ENCODE measurements at regions not wholly inside any gene's neighbourhood (a gene's known extent, or its start where the extent isn't known, plus 50 kb on each side); places are given as distances from the start of the nearest gene placed in this dataset.

- H3K9ac ChIP-seq (ENCODE audit: low read length): no peak overlapping the region
- H3K79me2 ChIP-seq (ENCODE audit: low read length): no peaks in the 10 kb centered on the region
- H3K4me2 ChIP-seq (ENCODE audit: low read length): no peak overlapping the region
- H3K4me3 ChIP-seq (ENCODE audit: low read length): no peak overlapping the region
- no peak overlapping the region for H2AFZ ChIP-seq (ENCODE audit: low read length)
- no peaks in the 10 kb centered on the region for H4K20me1 ChIP-seq (ENCODE audit: low read length)
- no peak for TF ChIP-seq EZH2 (IDR thresholded peaks at IDR 0.05; ENCODE audit: low read length, unreplicated experiment)
- peak; percentile 76 for TF ChIP-seq CTCF (conservative IDR thresholded peaks at IDR 0.05; ENCODE audit: low read depth, low read length)
- TF ChIP-seq EZH2phosphoT487 (IDR thresholded peaks at IDR 0.05; ENCODE audit: borderline replicate concordance, low read length): no peak
- H3K9me3 ChIP-seq (ENCODE audit: low read length): no peaks in the 10 kb centered on the region
- peak; percentile 40 for DNase-seq
- H3K36me3 ChIP-seq (ENCODE audit: low read depth, low read length): no peaks in the 10 kb centered on the region
- peaks cover 4% of the 10 kb centered on the region; the same call in 1 of the 2 replicates for H3K27me3 ChIP-seq (ENCODE audit: low read length)
- CTCF ChIA-PET: interaction anchor here (0.6 kb wide), 1 partner anchor 950 kb away, joined by 3 read pairs; no protein-coding TSS in a partner anchor
- POLR2A ChIA-PET (ENCODE audit: unreplicated experiment): no interaction called here
- intact Hi-C loops (cut with micrococcal nuclease): loop anchor here (1.0 kb wide), 1 partner anchor 633 kb away; no protein-coding TSS in a partner anchor
- no peak overlapping the region for H3K27ac ChIP-seq (ENCODE audit: low read length)
- BruUV-seq (replicated peaks): no TSS peak
- H3K4me1 ChIP-seq (ENCODE audit: insufficient read depth, low read length): no peaks in the 10 kb centered on the region
- no peaks in the 10 kb centered on the region for H3F3A ChIP-seq (ENCODE audit: low read length, unreplicated experiment)
- no peak for ATAC-seq
- no peaks in the 10 kb centered on the region for H3K9me2 ChIP-seq (replicated peaks; ENCODE audit: low read length)
These were observed 63.5 kb upstream of the ARHGAP36 start for GRCh38 chrX:130994671-130995070.

GRCh38 chrX:130995439-130995838, 62.7 kb upstream of the ARHGAP36 start:
- H2AFZ ChIP-seq (ENCODE audit: low read length): no peak overlapping the region
- no peaks in the 10 kb centered on the region for H3K79me2 ChIP-seq (ENCODE audit: low read length)
- no peak overlapping the region for H3K4me2 ChIP-seq (ENCODE audit: low read length)
- no peaks in the 10 kb centered on the region for H4K20me1 ChIP-seq (ENCODE audit: low read length)
- no peaks in the 10 kb centered on the region for H3K36me3 ChIP-seq (ENCODE audit: low read depth, low read length)
- peaks cover 4% of the 10 kb centered on the region; the same call in 1 of the 2 replicates for H3K27me3 ChIP-seq (ENCODE audit: low read length)
- no peaks in the 10 kb centered on the region for H3K9me2 ChIP-seq (replicated peaks; ENCODE audit: low read length)
- TF ChIP-seq EZH2phosphoT487 (IDR thresholded peaks at IDR 0.05; ENCODE audit: borderline replicate concordance, low read length) (no peak), CTCF (conservative IDR thresholded peaks at IDR 0.05; ENCODE audit: low read depth, low read length) (no peak), EZH2 (IDR thresholded peaks at IDR 0.05; ENCODE audit: low read length, unreplicated experiment) (no peak)
- ChIA-PET POLR2A (ENCODE audit: unreplicated experiment) (no interaction called here), CTCF (no interaction called here)
- H3K4me3 ChIP-seq (ENCODE audit: low read length): no peak overlapping the region
- intact Hi-C loops (cut with micrococcal nuclease): no loop called here
- DNase-seq (no peak), ATAC-seq (no peak)
- no peak overlapping the region for H3K27ac ChIP-seq (ENCODE audit: low read length)
- no peak overlapping the region for H3K9ac ChIP-seq (ENCODE audit: low read length)
- H3K4me1 ChIP-seq (ENCODE audit: insufficient read depth, low read length): no peaks in the 10 kb centered on the region
- BruUV-seq (replicated peaks): no TSS peak
- no peaks in the 10 kb centered on the region for H3F3A ChIP-seq (ENCODE audit: low read length, unreplicated experiment)
- no peaks in the 10 kb centered on the region for H3K9me3 ChIP-seq (ENCODE audit: low read length)

GRCh38 chrX:130997314-130997713, 60.8 kb upstream of the ARHGAP36 start:
- Histone ChIP-seq H2AFZ (ENCODE audit: low read length) (no peak overlapping the region), H3K27me3 (ENCODE audit: low read length) (peaks cover 4% of the 10 kb centered on the region; the same call in 1 of the 2 replicates), H3K9me2 (replicated peaks; ENCODE audit: low read length) (no peaks in the 10 kb centered on the region), H3K4me1 (ENCODE audit: insufficient read depth, low read length) (no peaks in the 10 kb centered on the region), H3F3A (ENCODE audit: low read length, unreplicated experiment) (no peaks in the 10 kb centered on the region), H3K9me3 (ENCODE audit: low read length) (no peaks in the 10 kb centered on the region), H3K36me3 (ENCODE audit: low read depth, low read length) (no peaks in the 10 kb centered on the region), H3K4me3 (ENCODE audit: low read length) (no peak overlapping the region), H3K9ac (ENCODE audit: low read length) (no peak overlapping the region), H3K4me2 (ENCODE audit: low read length) (no peak overlapping the region), H3K79me2 (ENCODE audit: low read length) (no peaks in the 10 kb centered on the region), H3K27ac (ENCODE audit: low read length) (no peak overlapping the region), H4K20me1 (ENCODE audit: low read length) (no peaks in the 10 kb centered on the region)
- TF ChIP-seq CTCF (conservative IDR thresholded peaks at IDR 0.05; ENCODE audit: low read depth, low read length): no peak
- TF ChIP-seq EZH2phosphoT487 (IDR thresholded peaks at IDR 0.05; ENCODE audit: borderline replicate concordance, low read length): no peak
- TF ChIP-seq EZH2 (IDR thresholded peaks at IDR 0.05; ENCODE audit: low read length, unreplicated experiment): no peak
- CTCF ChIA-PET: no interaction called here
- intact Hi-C loops (cut with micrococcal nuclease): no loop called here
- no TSS peak for BruUV-seq (replicated peaks)
- no peak for ATAC-seq
- DNase-seq: no peak
- POLR2A ChIA-PET (ENCODE audit: unreplicated experiment): no interaction called here

Measured in PC-3 (cell line).